Muscle of leg (tissue), 3 donors: ENCODE measurements at regions not wholly inside any gene's neighbourhood (a gene's known extent, or its start where the extent isn't known, plus 50 kb on each side); places are given as distances from the start of the nearest gene placed in this dataset.

ENCODE experiments used
- DNase-seq: peaks from one replicate; pipeline ENCODE4 v3.0.0; 2013
- H3K27ac ChIP-seq: one replicate; pipeline ENCODE4 v1.5.1; 2013; ENCODE audit warnings: mild to moderate bottlenecking, low read length, control low read depth
- H3K27me3 ChIP-seq: one replicate; pipeline ENCODE4 v1.6.1; 2013; ENCODE audit warnings: low read length; ENCODE audit not compliant: control insufficient read depth, insufficient read depth
- H3K36me3 ChIP-seq: one replicate; pipeline ENCODE4 v1.6.1; 2013; ENCODE audit warnings: low read length; ENCODE audit not compliant: control insufficient read depth, insufficient read depth
- H3K4me1 ChIP-seq: one replicate; pipeline ENCODE4 v1.6.1; 2013; ENCODE audit warnings: low read length; ENCODE audit not compliant: control insufficient read depth, insufficient read depth
- H3K4me3 ChIP-seq: one replicate; pipeline ENCODE4 v1.5.1; 2013; ENCODE audit warnings: low read length, control low read depth
- H3K9me3 ChIP-seq: replicated peaks from 2 replicates; pipeline ENCODE4 v1.6.1; 2013; ENCODE audit warnings: low read depth, low read length; ENCODE audit not compliant: control insufficient read depth
- WGBS: methylation state at CpG from one replicate; pipeline ENCODE4 v1.1.5; 2013; ENCODE audit warnings: missing lambda C conversion rate; ENCODE audit not compliant: insufficient coverage; 5-methylcytosine and 5-hydroxymethylcytosine counted together

DNA sequence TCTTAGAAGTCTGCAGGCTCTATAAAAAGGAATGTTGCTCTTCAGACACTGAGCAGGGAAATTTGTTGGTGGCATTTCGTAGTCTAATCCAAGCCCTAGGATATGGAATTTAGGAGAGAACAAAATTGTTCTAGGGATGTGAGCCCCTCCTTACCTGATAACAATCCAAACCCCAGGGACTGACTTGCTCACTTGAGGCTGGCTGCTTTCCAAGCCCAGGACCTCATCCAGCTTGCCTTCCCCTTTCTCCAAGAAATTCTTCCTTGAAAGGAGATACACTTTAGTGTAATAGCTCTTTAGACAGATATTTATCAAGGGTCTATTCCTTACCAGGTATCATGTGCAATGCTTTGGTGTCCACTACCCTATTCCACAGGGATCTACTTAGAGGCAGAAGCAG is 279.8 kb downstream of the C1D start:
- no peak overlapping the region for H3K27ac ChIP-seq
- no peak for DNase-seq
- H3K9me3 ChIP-seq: no peaks in the 10 kb centered on the region
- H3K4me3 ChIP-seq: no peak overlapping the region
- WGBS: no CpG with 5 or more reads among the region's 1 CpG
- peaks cover 3% of the 10 kb centered on the region for H3K27me3 ChIP-seq
- H3K36me3 ChIP-seq: no peaks in the 10 kb centered on the region
- no peaks in the 10 kb centered on the region for H3K4me1 ChIP-seq

DNA sequence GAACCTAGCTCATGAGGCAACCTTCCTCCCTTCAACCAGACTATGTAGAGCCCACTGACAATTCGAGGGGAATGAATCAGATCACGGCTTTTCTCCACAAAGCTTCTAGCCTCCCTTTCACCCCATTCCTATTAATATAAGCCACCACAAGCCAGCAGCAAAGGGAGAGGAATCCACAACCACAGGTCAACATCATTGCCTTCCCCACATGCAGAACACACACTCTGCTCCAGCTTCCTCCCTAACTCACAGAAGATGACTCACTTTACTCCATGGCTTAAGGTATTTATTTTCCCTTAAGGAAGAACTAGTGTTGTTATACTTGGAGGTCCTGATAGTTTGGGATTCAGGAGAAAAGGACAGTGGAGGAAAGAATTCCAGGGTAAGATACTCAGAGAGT is 272.2 kb downstream of the C1D start:
- Histone ChIP-seq H3K36me3 (no peaks in the 10 kb centered on the region), H3K9me3 (no peaks in the 10 kb centered on the region), H3K4me1 (peaks cover 5% of the 10 kb centered on the region), H3K4me3 (no peak overlapping the region), H3K27me3 (peaks cover 3% of the 10 kb centered on the region), H3K27ac (no peak overlapping the region)
- WGBS: 92% methylated on average over 2 of the region's 2 CpGs
- no peak for DNase-seq

DNA sequence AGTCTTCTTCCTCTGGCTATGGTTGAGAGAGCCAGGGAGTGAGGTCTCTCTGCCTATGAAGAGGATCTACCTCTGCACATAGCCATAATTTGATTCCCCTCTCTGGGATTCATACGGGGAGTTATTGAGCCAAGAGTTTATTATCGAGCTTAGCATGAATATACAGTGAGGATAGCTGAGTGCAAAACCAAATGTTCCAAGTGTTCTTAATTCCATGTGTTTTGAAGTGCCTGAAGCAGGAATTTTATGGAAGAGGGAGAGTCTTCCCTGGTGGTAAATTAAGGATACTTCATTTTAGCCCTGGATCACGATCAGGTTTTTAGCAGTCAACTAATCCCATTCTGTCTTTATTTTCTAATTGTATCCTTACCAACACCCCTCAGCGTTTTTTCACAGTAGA is 270.6 kb downstream of the C1D start:
- Histone ChIP-seq H3K27me3 (no peaks in the 10 kb centered on the region), H3K4me1 (peaks cover 5% of the 10 kb centered on the region), H3K27ac (no peak overlapping the region), H3K4me3 (no peak overlapping the region), H3K9me3 (no peaks in the 10 kb centered on the region), H3K36me3 (no peaks in the 10 kb centered on the region)
- 20% methylated on average over 1 of the region's 4 CpGs for WGBS
- peak; percentile 86 for DNase-seq

- no peaks in the 10 kb centered on the region for H3K9me3 ChIP-seq
- no peak overlapping the region for H3K27ac ChIP-seq
- no peaks in the 10 kb centered on the region for H3K27me3 ChIP-seq
- peaks cover 7% of the 10 kb centered on the region for H3K4me1 ChIP-seq
- DNase-seq: peak; percentile 87
- WGBS: 0% methylated on average over 2 of the region's 8 CpGs
- H3K4me3 ChIP-seq: no peak overlapping the region
- no peaks in the 10 kb centered on the region for H3K36me3 ChIP-seq
These were observed 270.1 kb downstream of the C1D start for GRCh38 chr2:67792681-67793091.

- Histone ChIP-seq H3K4me1 (peaks cover 4% of the 10 kb centered on the region), H3K36me3 (no peaks in the 10 kb centered on the region), H3K4me3 (no peak overlapping the region), H3K27me3 (no peaks in the 10 kb centered on the region), H3K27ac (no peak overlapping the region), H3K9me3 (no peaks in the 10 kb centered on the region)
- WGBS: 60% methylated on average over 1 of the region's 7 CpGs
- peak; percentile 26 for DNase-seq
These were observed 264.8 kb downstream of the C1D start for GRCh38 chr2:67797801-67798540.

GRCh38 chr2:67798541-67799160 is 264.2 kb downstream of the C1D start:
- Histone ChIP-seq H3K36me3 (no peaks in the 10 kb centered on the region), H3K27ac (no peak overlapping the region), H3K9me3 (no peaks in the 10 kb centered on the region), H3K27me3 (no peaks in the 10 kb centered on the region), H3K4me1 (peaks cover 2% of the 10 kb centered on the region), H3K4me3 (no peak overlapping the region)
- 30% methylated on average over 2 of the region's 5 CpGs for whole genome bisulfite sequencing
- DNase-seq: peak; percentile 11

- no peak for DNase-seq
- Histone ChIP-seq H3K27ac (no peak overlapping the region), H3K27me3 (no peaks in the 10 kb centered on the region), H3K9me3 (no peaks in the 10 kb centered on the region), H3K4me1 (peaks cover 2% of the 10 kb centered on the region), H3K36me3 (no peaks in the 10 kb centered on the region), H3K4me3 (no peak overlapping the region)
These were observed 262.9 kb downstream of the C1D start for GRCh38 chr2:67799886-67800285.

DNA sequence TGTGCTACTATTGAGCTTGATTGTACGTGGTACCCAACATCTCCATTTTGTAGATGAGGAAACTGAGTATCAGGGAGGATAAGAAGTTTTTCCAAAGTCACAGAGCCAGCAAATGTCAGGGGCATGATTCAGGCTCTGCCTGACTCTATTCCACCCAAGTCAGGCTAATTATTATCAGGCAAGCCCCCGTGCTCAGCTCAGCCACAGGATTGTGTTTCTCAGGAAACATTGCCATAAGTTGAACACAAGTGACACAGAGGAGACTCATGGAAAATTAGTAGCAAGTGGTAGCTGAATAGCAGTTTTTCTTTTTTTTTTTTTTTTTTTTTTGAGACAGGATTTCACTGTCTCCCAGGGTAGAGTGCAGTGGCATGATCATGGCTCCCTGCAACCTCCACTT is 260.5 kb downstream of the C1D start:
- Histone ChIP-seq H3K27me3 (no peaks in the 10 kb centered on the region), H3K27ac (no peak overlapping the region), H3K4me1 (peaks cover 2% of the 10 kb centered on the region), H3K9me3 (no peaks in the 10 kb centered on the region), H3K4me3 (no peak overlapping the region), H3K36me3 (no peaks in the 10 kb centered on the region)
- DNase-seq: no peak
- WGBS: no CpG with 5 or more reads among the region's 2 CpGs

GRCh38 chr2:67802824-67803223 is 260.0 kb downstream of the C1D start:
- DNase-seq: no peak
- Histone ChIP-seq H3K36me3 (no peaks in the 10 kb centered on the region), H3K4me3 (no peak overlapping the region), H3K27me3 (no peaks in the 10 kb centered on the region), H3K4me1 (no peaks in the 10 kb centered on the region), H3K9me3 (no peaks in the 10 kb centered on the region), H3K27ac (no peak overlapping the region)
- 42% methylated on average over 2 of the region's 2 CpGs for WGBS

DNA sequence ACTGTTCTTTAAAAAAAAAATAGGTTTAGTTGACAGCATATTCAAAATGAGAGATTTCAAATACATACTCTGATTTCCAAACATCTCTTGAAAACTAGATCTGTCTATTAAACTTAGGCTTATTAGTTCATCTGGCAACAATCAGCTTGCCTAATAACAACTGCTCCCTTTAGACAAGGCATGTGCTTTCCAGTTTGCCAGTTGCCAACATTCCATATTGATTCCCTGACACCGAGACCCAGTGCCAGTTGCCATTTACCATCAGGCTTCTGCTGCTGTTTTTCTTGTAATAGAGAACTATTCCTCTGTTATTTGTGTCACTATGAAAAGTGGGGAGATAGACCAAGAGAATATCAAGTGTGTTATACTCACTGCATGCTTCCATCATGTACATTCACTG is 256.0 kb downstream of the C1D start:
- DNase-seq: peak; percentile 37
- Histone ChIP-seq H3K27me3 (no peaks in the 10 kb centered on the region), H3K27ac (no peak overlapping the region), H3K4me3 (no peak overlapping the region), H3K9me3 (peaks cover 2% of the 10 kb centered on the region), H3K36me3 (no peaks in the 10 kb centered on the region), H3K4me1 (no peaks in the 10 kb centered on the region)
- no CpG with 5 or more reads among the region's 1 CpG for WGBS

GRCh38 chr2:67808112-67808511 is 254.7 kb downstream of the C1D start:
- Histone ChIP-seq H3K27ac (no peak overlapping the region), H3K4me3 (no peak overlapping the region), H3K4me1 (no peaks in the 10 kb centered on the region), H3K27me3 (no peaks in the 10 kb centered on the region), H3K36me3 (no peaks in the 10 kb centered on the region), H3K9me3 (peaks cover 2% of the 10 kb centered on the region)
- no peak for DNase-seq
